ENCODE measurements at regions not wholly inside any gene's neighbourhood (a gene's known extent, or its start where the extent isn't known, plus 50 kb on each side); places are given as distances from the start of the nearest gene placed in this dataset.

GRCh38 chr14:31968107-31968810 is 108.8 kb upstream of the ARHGAP5 start:
- H3K4me3 ChIP-seq (ENCODE audit: low read depth, low read length) = no peak overlapping the region
- no peak for TF ChIP-seq CTCF (IDR thresholded peaks at IDR 0.05; ENCODE audit: borderline replicate concordance, insufficient read depth, low read depth, low read length)

- TF ChIP-seq CTCF (IDR thresholded peaks at IDR 0.05; ENCODE audit: borderline replicate concordance, insufficient read depth, low read depth, low read length) = no peak
- no peak overlapping the region for H3K4me3 ChIP-seq (ENCODE audit: low read depth, low read length)
Observed at GRCh38 chr14:31968956-31969698, 108.0 kb upstream of the ARHGAP5 start.

GRCh38 chr14:31969699-31970240 is 107.3 kb upstream of the ARHGAP5 start:
- no peak for TF ChIP-seq CTCF (IDR thresholded peaks at IDR 0.05; ENCODE audit: borderline replicate concordance, insufficient read depth, low read depth, low read length)

GRCh38 chr14:31970744-31971143 is 106.4 kb upstream of the ARHGAP5 start:
- no peak overlapping the region for H3K4me3 ChIP-seq (ENCODE audit: low read depth, low read length)
- TF ChIP-seq CTCF (IDR thresholded peaks at IDR 0.05; ENCODE audit: borderline replicate concordance, insufficient read depth, low read depth, low read length) = no peak

More at GRCh38 chr14:31969699-31970240, 107.3 kb upstream of the ARHGAP5 start:
- H3K4me3 ChIP-seq (ENCODE audit: low read depth, low read length) = no peak overlapping the region

GRCh38 chr14:31971612-31972011 is 105.5 kb upstream of the ARHGAP5 start:
- TF ChIP-seq CTCF (IDR thresholded peaks at IDR 0.05; ENCODE audit: borderline replicate concordance, insufficient read depth, low read depth, low read length) = no peak
- H3K4me3 ChIP-seq (ENCODE audit: low read depth, low read length) = no peak overlapping the region

- no peak for TF ChIP-seq CTCF (IDR thresholded peaks at IDR 0.05; ENCODE audit: borderline replicate concordance, insufficient read depth, low read depth, low read length)
Observed at GRCh38 chr14:31977001-31977556, 100.0 kb upstream of the ARHGAP5 start.

More at GRCh38 chr14:31977001-31977556, 100.0 kb upstream of the ARHGAP5 start:
- H3K4me3 ChIP-seq (ENCODE audit: low read depth, low read length) = no peak overlapping the region

Data from GM12875 (cell line).